BE2C (cell line): ENCODE measurements at regions not wholly inside any gene's neighbourhood (a gene's known extent, or its start where the extent isn't known, plus 50 kb on each side); places are given as distances from the start of the nearest gene placed in this dataset.

Experiments
- DNase-seq: peaks from one replicate; pipeline ENCODE4 v3.0.0-alpha.2; 2020
- H3K27me3 ChIP-seq: fragments of 250-450 bp; sonication (Bioruptor Pico); 2 replicates; pipeline ENCODE4 v1.5.1; 2020; ENCODE audit warnings: mild to moderate bottlenecking
- H3K36me3 ChIP-seq: fragments of 250-450 bp; sonication (Bioruptor Pico); 2 replicates; pipeline ENCODE4 v1.5.1; 2020; ENCODE audit warnings: mild to moderate bottlenecking
- H3K4me1 ChIP-seq: fragments of 250-450 bp; sonication (Bioruptor Pico); 2 replicates; pipeline ENCODE4 v1.5.1; 2020
- H3K4me3 ChIP-seq: 2 replicates; pipeline ENCODE4 v1.5.1; 2011; ENCODE audit warnings: low read depth, low read length
- H3K9me3 ChIP-seq: fragments of 250-450 bp; sonication (Bioruptor Pico); 2 replicates; pipeline ENCODE4 v1.5.1; 2020
- TF ChIP-seq, protein P1 (sequence below): IDR thresholded peaks from 2 replicates; pipeline ENCODE4 v1.5.1; 2012; ENCODE audit warnings: mild to moderate bottlenecking, low read depth, low read length

DNA sequence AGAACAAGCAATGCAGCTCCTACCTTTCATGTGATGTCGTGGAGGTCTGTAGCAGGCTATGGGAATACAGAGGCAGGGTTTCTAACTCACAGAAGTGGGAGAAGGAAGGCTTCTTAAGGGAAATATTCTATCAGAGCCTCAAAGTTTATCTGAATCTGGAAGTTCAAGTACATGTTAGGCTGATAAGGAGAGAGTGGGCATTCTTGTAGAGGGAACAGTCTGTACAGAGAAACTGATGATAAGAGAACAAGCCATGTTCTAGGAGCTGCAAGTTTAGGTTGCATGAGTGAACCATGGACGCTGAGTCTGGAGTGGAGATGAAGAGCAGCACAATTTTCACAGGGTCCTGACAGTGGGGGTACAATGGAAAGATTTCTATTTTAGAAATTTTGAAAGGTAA is 344.0 kb downstream of the CHRM3 start:
- H3K36me3 ChIP-seq, result no peaks in the 10 kb centered on the region
- DNase-seq, result no peak
- no peaks in the 10 kb centered on the region for H3K27me3 ChIP-seq
- peaks cover 1% of the 10 kb centered on the region for H3K4me1 ChIP-seq
- H3K4me3 ChIP-seq, result no peak overlapping the region
- H3K9me3 ChIP-seq, result no peaks in the 10 kb centered on the region
- TF ChIP-seq, protein P1, sequence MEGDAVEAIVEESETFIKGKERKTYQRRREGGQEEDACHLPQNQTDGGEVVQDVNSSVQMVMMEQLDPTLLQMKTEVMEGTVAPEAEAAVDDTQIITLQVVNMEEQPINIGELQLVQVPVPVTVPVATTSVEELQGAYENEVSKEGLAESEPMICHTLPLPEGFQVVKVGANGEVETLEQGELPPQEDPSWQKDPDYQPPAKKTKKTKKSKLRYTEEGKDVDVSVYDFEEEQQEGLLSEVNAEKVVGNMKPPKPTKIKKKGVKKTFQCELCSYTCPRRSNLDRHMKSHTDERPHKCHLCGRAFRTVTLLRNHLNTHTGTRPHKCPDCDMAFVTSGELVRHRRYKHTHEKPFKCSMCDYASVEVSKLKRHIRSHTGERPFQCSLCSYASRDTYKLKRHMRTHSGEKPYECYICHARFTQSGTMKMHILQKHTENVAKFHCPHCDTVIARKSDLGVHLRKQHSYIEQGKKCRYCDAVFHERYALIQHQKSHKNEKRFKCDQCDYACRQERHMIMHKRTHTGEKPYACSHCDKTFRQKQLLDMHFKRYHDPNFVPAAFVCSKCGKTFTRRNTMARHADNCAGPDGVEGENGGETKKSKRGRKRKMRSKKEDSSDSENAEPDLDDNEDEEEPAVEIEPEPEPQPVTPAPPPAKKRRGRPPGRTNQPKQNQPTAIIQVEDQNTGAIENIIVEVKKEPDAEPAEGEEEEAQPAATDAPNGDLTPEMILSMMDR, result no peak

DNA sequence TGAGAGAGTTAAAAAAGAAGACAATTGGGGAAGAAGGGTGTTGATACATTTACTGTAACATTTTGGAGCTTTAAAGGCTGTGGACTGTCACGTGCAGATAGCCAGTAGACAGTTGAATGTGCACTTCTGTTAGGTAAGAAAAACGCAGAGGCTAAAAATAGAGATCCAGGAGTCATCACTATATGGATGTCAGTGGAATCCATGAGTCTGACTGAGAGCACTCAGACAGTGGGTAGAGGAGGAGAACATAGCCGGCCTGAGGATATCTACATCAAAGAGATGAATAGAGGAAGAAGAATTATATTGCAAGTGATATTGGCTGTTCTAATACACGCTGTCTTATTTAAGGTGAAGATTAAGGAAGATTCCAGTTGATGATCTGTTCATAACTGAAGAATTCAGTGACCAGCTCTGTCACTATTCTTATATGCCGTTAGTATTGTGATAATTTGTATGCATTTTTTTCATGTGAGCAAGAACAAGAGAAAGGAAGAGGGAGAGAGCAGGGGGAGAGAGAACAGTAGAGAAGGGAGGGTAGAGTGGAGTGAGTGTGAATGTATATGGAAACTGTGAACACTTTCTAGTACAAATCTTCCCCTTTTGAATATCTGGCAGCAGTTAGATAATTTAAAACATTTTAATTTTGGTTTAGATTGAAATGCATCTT is 344.8 kb downstream of the CHRM3 start:
- TF ChIP-seq, protein P1, result no peak
- Histone ChIP-seq H3K4me3 (no peak overlapping the region), H3K9me3 (no peaks in the 10 kb centered on the region), H3K27me3 (no peaks in the 10 kb centered on the region), H3K36me3 (no peaks in the 10 kb centered on the region), H3K4me1 (no peaks in the 10 kb centered on the region; the same call in 1 of the 2 replicates)
- no peak for DNase-seq

DNA sequence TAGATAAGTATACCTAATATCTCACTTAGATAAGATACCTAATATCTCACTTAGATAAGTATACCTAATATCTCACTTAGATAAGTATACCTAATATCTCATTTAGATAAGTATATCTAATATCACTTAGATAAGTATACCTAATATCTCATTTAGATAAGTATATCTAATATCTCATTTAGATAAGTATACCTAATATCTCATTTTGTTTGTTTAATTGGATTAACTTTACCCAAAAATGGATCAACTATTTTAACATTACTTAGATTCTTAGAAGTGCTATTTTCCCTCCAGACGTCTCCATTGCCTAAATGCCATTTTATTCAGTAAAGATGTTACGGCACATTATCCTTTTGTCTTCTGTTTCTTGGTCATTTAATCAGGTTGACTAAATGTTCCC is 346.4 kb downstream of the CHRM3 start:
- H3K4me1 ChIP-seq, result no peaks in the 10 kb centered on the region; the same call in 1 of the 2 replicates
- no peak for DNase-seq
- H3K36me3 ChIP-seq, result no peaks in the 10 kb centered on the region
- H3K9me3 ChIP-seq, result no peaks in the 10 kb centered on the region
- no peak overlapping the region for H3K4me3 ChIP-seq
- TF ChIP-seq, protein P1, result no peak
- no peaks in the 10 kb centered on the region for H3K27me3 ChIP-seq

DNA sequence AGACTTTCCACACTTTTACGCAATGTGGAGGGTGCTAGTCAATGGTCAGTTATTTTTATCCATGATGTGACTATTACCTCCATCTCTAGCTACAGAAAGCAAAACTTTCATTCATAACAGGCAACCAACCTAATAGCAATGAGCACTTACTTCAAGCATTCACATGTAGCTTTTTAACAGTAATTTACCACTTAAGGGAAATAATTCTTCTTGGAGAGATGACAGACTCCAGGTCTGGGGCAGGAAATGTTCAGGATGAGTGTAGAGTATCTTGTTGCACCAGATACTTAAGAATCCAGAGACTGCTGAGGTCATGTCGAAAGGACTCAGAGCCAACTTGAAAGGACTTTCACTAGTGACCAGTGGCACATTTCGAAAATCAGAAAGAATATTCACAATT is 347.6 kb downstream of the CHRM3 start:
- TF ChIP-seq, protein P1, result no peak
- Histone ChIP-seq H3K9me3 (no peaks in the 10 kb centered on the region), H3K36me3 (no peaks in the 10 kb centered on the region), H3K27me3 (no peaks in the 10 kb centered on the region), H3K4me3 (no peak overlapping the region), H3K4me1 (no peaks in the 10 kb centered on the region; the same call in 1 of the 2 replicates)
- DNase-seq, result no peak

DNA sequence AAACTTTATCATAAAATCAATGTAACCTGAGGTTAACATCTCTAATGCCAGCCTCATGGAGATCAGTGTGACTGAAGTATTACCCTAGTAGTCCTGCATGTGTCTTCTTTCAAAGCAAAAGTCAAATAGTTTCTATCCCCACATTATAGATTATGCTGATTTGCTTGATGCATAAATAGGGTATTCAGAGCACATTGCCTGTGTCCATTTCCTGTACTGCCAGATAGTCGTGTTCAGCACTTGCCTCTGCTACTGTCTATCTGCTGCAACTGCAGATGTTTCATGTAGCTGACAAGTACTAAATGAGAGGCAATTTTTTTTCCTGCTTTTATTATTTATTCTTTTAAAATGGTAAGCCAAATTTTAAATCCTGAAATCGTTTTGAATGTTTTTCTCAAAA is 348.7 kb downstream of the CHRM3 start:
- H3K9me3 ChIP-seq, result no peaks in the 10 kb centered on the region
- no peak overlapping the region for H3K4me3 ChIP-seq
- no peaks in the 10 kb centered on the region for H3K27me3 ChIP-seq
- DNase-seq, result no peak
- no peaks in the 10 kb centered on the region for H3K36me3 ChIP-seq
- no peaks in the 10 kb centered on the region; the same call in 1 of the 2 replicates for H3K4me1 ChIP-seq
- TF ChIP-seq, protein P1, result no peak

DNA sequence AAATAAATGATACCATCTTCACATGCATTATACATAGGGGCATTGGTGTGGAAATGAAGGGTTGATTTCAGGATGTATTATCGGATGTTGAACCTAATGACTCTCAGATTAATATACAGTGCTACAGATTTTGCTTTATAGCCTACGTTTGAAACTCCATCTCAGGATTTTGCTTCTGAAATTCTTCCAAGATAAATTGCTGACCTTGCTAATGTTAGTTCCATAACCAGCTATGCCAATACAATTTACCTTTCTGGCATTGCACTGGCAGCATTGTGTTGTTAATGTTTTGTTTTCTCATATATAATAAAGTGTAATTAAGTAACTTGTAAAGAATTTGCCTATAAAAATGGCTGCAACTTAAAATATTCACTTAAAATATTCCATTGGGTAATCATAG is 350.1 kb downstream of the CHRM3 start:
- no peaks in the 10 kb centered on the region for H3K27me3 ChIP-seq
- TF ChIP-seq, protein P1, result no peak
- no peaks in the 10 kb centered on the region for H3K9me3 ChIP-seq
- H3K36me3 ChIP-seq, result no peaks in the 10 kb centered on the region
- no peak for DNase-seq
- H3K4me1 ChIP-seq, result no peaks in the 10 kb centered on the region; the same call in 1 of the 2 replicates
- H3K4me3 ChIP-seq, result no peak overlapping the region
